A673 (cell line): ENCODE measurements at regions not wholly inside any gene's neighbourhood (a gene's known extent, or its start where the extent isn't known, plus 50 kb on each side); places are given as distances from the start of the nearest gene placed in this dataset.

ENCODE experiments used
- BruUV-seq: library from RNA; stranded (reverse); fragments of 400-500 nt; replicated peaks from 2 replicates; lab custom pipeline; 2021; lab: Mats Ljungman, UMichigan
- CTCF ChIA-PET: fragments of 300-600 bp; sonication (Branson Sonifier 250); formaldehyde crosslinking; loops from one replicate; lab custom pipeline; 2022; ENCODE audit warnings: antibody characterized with exemption; lab: Charles Lee
- POLR2A ChIA-PET: fragments of 300-600 bp; sonication (Branson Sonifier 250); formaldehyde crosslinking; loops from one replicate; lab custom pipeline; 2022; ENCODE audit warnings: antibody characterized with exemption; ENCODE audit not compliant: low non-redundant PET; lab: Charles Lee
- DNase-seq: peaks from one replicate; pipeline ENCODE4 v3.0.0-alpha.2; 2015; ENCODE audit warnings: low spot score
- H3K27ac ChIP-seq: fragments of 200-600 bp; sonication (generic); 2 replicates; pipeline ENCODE4 v1.5.1; 2016; ENCODE audit warnings: mixed run types, low read depth, mild to moderate bottlenecking, mixed read lengths, antibody characterized with exemption, low read length; ENCODE audit not compliant: poor library complexity, severe bottlenecking
- H3K27me3 ChIP-seq: fragments of 200-600 bp; sonication (generic); replicated peaks from 2 replicates; pipeline ENCODE4 v1.6.1; 2017; ENCODE audit warnings: mixed run types, low read depth, mild to moderate bottlenecking, mixed read lengths, antibody characterized with exemption, low read length; ENCODE audit not compliant: insufficient read depth, poor library complexity
- H3K36me3 ChIP-seq: fragments of 200-600 bp; sonication (generic); 2 replicates; pipeline ENCODE4 v1.6.1; 2016; ENCODE audit warnings: mixed run types, mild to moderate bottlenecking, mixed read lengths, antibody characterized with exemption, low read length; ENCODE audit not compliant: insufficient read depth, poor library complexity, severe bottlenecking
- H3K4me1 ChIP-seq: fragments of 200-600 bp; sonication (generic); 2 replicates; pipeline ENCODE4 v1.6.1; 2017; ENCODE audit warnings: mixed run types, mild to moderate bottlenecking, mixed read lengths, antibody characterized with exemption, low read length; ENCODE audit not compliant: insufficient read depth, poor library complexity, severe bottlenecking
- H3K4me3 ChIP-seq: fragments of 200-600 bp; sonication (generic); 2 replicates; pipeline ENCODE4 v1.5.1; 2016; ENCODE audit warnings: low read depth, mixed run types, mild to moderate bottlenecking, mixed read lengths, low read length; ENCODE audit not compliant: poor library complexity, severe bottlenecking
- H3K9me3 ChIP-seq: fragments of 200-600 bp; sonication (generic); 2 replicates; pipeline ENCODE4 v1.6.1; 2016; ENCODE audit warnings: mixed run types, low read depth, mild to moderate bottlenecking, mixed read lengths, antibody characterized with exemption, low read length; ENCODE audit not compliant: poor library complexity, severe bottlenecking
- EZH2 ChIP-seq: fragments of 200-600 bp; sonication (generic); IDR thresholded peaks from 2 replicates; pipeline ENCODE4 v1.6.1; 2017; ENCODE audit warnings: borderline replicate concordance, low read depth, mild to moderate bottlenecking, mixed read lengths, antibody characterized with exemption, low read length; ENCODE audit not compliant: poor library complexity, severe bottlenecking
- intact Hi-C: fragments of 100-400 bp; cut with micrococcal nuclease; formaldehyde crosslinking; loops from one replicate; pipeline ENCODE4 v1.10.0; 2022; ENCODE audit not compliant: unreplicated experiment
- TF ChIP-seq, protein P1 (sequence below): fragments of 300-800, 200-600 bp; sonication (generic); conservative IDR thresholded peaks from 2 replicates; pipeline ENCODE4 v1.5.1; 2017; ENCODE audit warnings: low read depth, mild to moderate bottlenecking, antibody characterized with exemption, low read length, moderate library complexity, mixed read lengths

GRCh38 chr16:62135911-62136310 lies 99.7 kb upstream of the CDH8 start:
- POLR2A ChIA-PET = no interaction called here
- Histone ChIP-seq H3K4me1 (no peaks in the 10 kb centered on the region), H3K27ac (no peak overlapping the region), H3K36me3 (no peaks in the 10 kb centered on the region), H3K27me3 (no peaks in the 10 kb centered on the region), H3K9me3 (no peaks in the 10 kb centered on the region), H3K4me3 (no peak overlapping the region)
- no TSS peak for BruUV-seq
- DNase-seq = peak; percentile 18
- CTCF ChIA-PET = no interaction called here
- intact Hi-C loops = no loop called here
- TF ChIP-seq, protein P1, sequence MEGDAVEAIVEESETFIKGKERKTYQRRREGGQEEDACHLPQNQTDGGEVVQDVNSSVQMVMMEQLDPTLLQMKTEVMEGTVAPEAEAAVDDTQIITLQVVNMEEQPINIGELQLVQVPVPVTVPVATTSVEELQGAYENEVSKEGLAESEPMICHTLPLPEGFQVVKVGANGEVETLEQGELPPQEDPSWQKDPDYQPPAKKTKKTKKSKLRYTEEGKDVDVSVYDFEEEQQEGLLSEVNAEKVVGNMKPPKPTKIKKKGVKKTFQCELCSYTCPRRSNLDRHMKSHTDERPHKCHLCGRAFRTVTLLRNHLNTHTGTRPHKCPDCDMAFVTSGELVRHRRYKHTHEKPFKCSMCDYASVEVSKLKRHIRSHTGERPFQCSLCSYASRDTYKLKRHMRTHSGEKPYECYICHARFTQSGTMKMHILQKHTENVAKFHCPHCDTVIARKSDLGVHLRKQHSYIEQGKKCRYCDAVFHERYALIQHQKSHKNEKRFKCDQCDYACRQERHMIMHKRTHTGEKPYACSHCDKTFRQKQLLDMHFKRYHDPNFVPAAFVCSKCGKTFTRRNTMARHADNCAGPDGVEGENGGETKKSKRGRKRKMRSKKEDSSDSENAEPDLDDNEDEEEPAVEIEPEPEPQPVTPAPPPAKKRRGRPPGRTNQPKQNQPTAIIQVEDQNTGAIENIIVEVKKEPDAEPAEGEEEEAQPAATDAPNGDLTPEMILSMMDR = no peak
- TF ChIP-seq EZH2 = no peak

GRCh38 chr16:62135446-62135845 lies 99.2 kb upstream of the CDH8 start:
- no peak overlapping the region for H3K27ac ChIP-seq
- H3K4me3 ChIP-seq = no peak overlapping the region
- ChIA-PET POLR2A (no interaction called here), CTCF (no interaction called here)
- intact Hi-C loops = no loop called here
- no peaks in the 10 kb centered on the region for H3K27me3 ChIP-seq
- peaks cover under 1% of the 10 kb centered on the region for H3K4me1 ChIP-seq
- no TSS peak for BruUV-seq
- H3K36me3 ChIP-seq = no peaks in the 10 kb centered on the region
- TF ChIP-seq, protein P1 = no peak
- TF ChIP-seq EZH2 = no peak
- no peak for DNase-seq
- H3K9me3 ChIP-seq = no peaks in the 10 kb centered on the region

DNA sequence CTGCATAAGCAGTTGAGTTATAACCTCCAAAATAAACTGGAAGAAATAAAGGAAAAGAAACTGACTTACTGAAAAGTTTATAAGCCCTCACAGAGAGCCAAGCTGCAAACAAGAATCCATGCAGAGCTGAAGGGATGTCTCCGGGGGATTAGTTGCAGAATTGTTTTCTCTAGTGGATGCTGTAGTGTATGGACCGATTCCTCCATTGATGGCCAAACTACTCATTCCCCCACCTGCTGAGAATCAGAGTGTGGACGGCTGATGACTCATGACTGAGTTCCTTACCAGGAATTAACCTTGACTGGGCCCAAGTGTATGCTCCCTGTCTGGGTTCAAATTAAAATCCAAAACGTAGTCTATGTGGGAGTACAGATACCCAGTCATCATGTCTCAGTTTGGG lies 93.9 kb upstream of the CDH8 start:
- peaks cover 15% of the 10 kb centered on the region for H3K4me1 ChIP-seq
- H3K27ac ChIP-seq = no peak overlapping the region
- H3K9me3 ChIP-seq = no peaks in the 10 kb centered on the region
- H3K27me3 ChIP-seq = no peaks in the 10 kb centered on the region
- no peak for TF ChIP-seq EZH2
- TF ChIP-seq, protein P1 = no peak
- H3K4me3 ChIP-seq = no peak overlapping the region
- intact Hi-C loops = no loop called here
- H3K36me3 ChIP-seq = no peaks in the 10 kb centered on the region
- DNase-seq = peak; percentile 62
- BruUV-seq = no TSS peak
- ChIA-PET POLR2A (no interaction called here), CTCF (no interaction called here)
